ENCODE measurements at regions not wholly inside any gene's neighbourhood (a gene's known extent, or its start where the extent isn't known, plus 50 kb on each side); places are given as distances from the start of the nearest gene placed in this dataset.

GRCh38 chr3:127049393-127049792 is 66.5 kb downstream of the PLXNA1 start:
- Histone ChIP-seq H3K9me3 (no peaks in the 10 kb centered on the region), H3K27me3 (no peaks in the 10 kb centered on the region), H3K27ac (no peak overlapping the region), H3K4me1 (ENCODE audit: insufficient read depth) (peaks cover 5% of the 10 kb centered on the region), H3K36me3 (no peaks in the 10 kb centered on the region), H3K4me3 (no peak overlapping the region)
- WGBS, 3 donors, result 79 to 82% (median 82%) methylated on average over 5 of the region's 5 CpGs
- TF ChIP-seq POLR2A (IDR thresholded peaks at IDR 0.05), result no peak
- no peak for TF ChIP-seq EP300 (IDR thresholded peaks at IDR 0.05)
- no peak for TF ChIP-seq CTCF (IDR thresholded peaks at IDR 0.05)
- intact Hi-C loops (cut with DNase I), result no loop called here
- peak in 1 of 5 donors; percentile 19 for DNase-seq

- peaks cover 5% of the 10 kb centered on the region for H3K4me1 ChIP-seq (ENCODE audit: insufficient read depth)
- H3K9me3 ChIP-seq, result no peaks in the 10 kb centered on the region
- no peak overlapping the region for H3K27ac ChIP-seq
- no peak overlapping the region for H3K4me3 ChIP-seq
- no peaks in the 10 kb centered on the region for H3K36me3 ChIP-seq
- intact Hi-C loops (cut with DNase I), result no loop called here
- no peak for TF ChIP-seq EP300 (IDR thresholded peaks at IDR 0.05)
- no peak for TF ChIP-seq POLR2A (IDR thresholded peaks at IDR 0.05)
- no peak for TF ChIP-seq CTCF (IDR thresholded peaks at IDR 0.05)
- peak in 2 of 5 donors; percentile 3 to 27 for DNase-seq
- H3K27me3 ChIP-seq, result no peaks in the 10 kb centered on the region
- WGBS, 3 donors, result 70 to 89% (median 86%) methylated on average over 7 of the region's 7 CpGs
Observed at GRCh38 chr3:127050733-127051132, 67.8 kb downstream of the PLXNA1 start.

GRCh38 chr3:127052121-127052561 is 69.2 kb downstream of the PLXNA1 start:
- no peaks in the 10 kb centered on the region for H3K36me3 ChIP-seq
- intact Hi-C loops (cut with DNase I), result no loop called here
- H3K4me1 ChIP-seq (ENCODE audit: insufficient read depth), result peaks cover 5% of the 10 kb centered on the region
- 21 to 30% (median 24%) methylated on average over 15 of the region's 15 CpGs for WGBS, 3 donors
- no peak overlapping the region for H3K4me3 ChIP-seq
- no peak overlapping the region for H3K27ac ChIP-seq
- H3K27me3 ChIP-seq, result no peaks in the 10 kb centered on the region
- TF ChIP-seq POLR2A (IDR thresholded peaks at IDR 0.05), result no peak
- TF ChIP-seq EP300 (IDR thresholded peaks at IDR 0.05), result no peak
- no peak for TF ChIP-seq CTCF (IDR thresholded peaks at IDR 0.05)
- H3K9me3 ChIP-seq, result peaks cover 0 to 5% of the 10 kb centered on the region in 2 donors
- peak in 4 of 5 donors; percentile 69 to 90 (median 74) for DNase-seq

- peaks cover 0 to 6% of the 10 kb centered on the region in 2 donors for H3K9me3 ChIP-seq
- no peak overlapping the region for H3K27ac ChIP-seq
- DNase-seq, result peak in 2 of 5 donors; percentile 2 to 23
Observed at GRCh38 chr3:127053026-127053425, 70.1 kb downstream of the PLXNA1 start.

More at GRCh38 chr3:127053026-127053425, 70.1 kb downstream of the PLXNA1 start:
- Histone ChIP-seq H3K4me3 (no peak overlapping the region), H3K4me1 (ENCODE audit: insufficient read depth) (peaks cover 5% of the 10 kb centered on the region), H3K36me3 (no peaks in the 10 kb centered on the region), H3K27me3 (no peaks in the 10 kb centered on the region)
- TF ChIP-seq EP300 (IDR thresholded peaks at IDR 0.05) (no peak), POLR2A (IDR thresholded peaks at IDR 0.05) (no peak), CTCF (IDR thresholded peaks at IDR 0.05) (no peak)
- WGBS, 3 donors, result 96 to 100% (median 97%) methylated on average over 6 of the region's 6 CpGs
- intact Hi-C loops (cut with DNase I), result no loop called here

All from ovary (tissue), 7 donors.